PC-9 (cell line): ENCODE measurements at regions not wholly inside any gene's neighbourhood (a gene's known extent, or its start where the extent isn't known, plus 50 kb on each side); places are given as distances from the start of the nearest gene placed in this dataset.

Experiments
- BruUV-seq: library from RNA; stranded (reverse); fragments of 400-500 nt; replicated peaks from 2 replicates; lab custom pipeline; 2021; lab: Mats Ljungman, UMichigan
- CTCF ChIA-PET: fragments of 300-600 bp; sonication (Branson Sonifier 250); formaldehyde crosslinking; loops from one replicate; lab custom pipeline; 2022; ENCODE audit warnings: antibody characterized with exemption; lab: Charles Lee
- POLR2A ChIA-PET: fragments of 300-600 bp; sonication (Branson Sonifier 250); formaldehyde crosslinking; loops from one replicate; lab custom pipeline; 2022; ENCODE audit warnings: antibody characterized with exemption; ENCODE audit not compliant: unreplicated experiment; lab: Charles Lee
- DNase-seq, 2 experiments: peaks; one replicate each; pipeline versions ENCODE4 v3.0.0 to v3.0.0-alpha.2; 2015 to 2022; ENCODE audit warnings: mixed read lengths in 1 of 2
- H2AFZ ChIP-seq: fragments of 200-600 bp; sonication (generic); 2 replicates; pipeline ENCODE4 v1.8.1; 2017; ENCODE audit warnings: antibody characterized with exemption
- H3F3A ChIP-seq: fragments of 200-600 bp; sonication (generic); 2 replicates; pipeline ENCODE4 v1.8.1; 2017; ENCODE audit warnings: antibody characterized with exemption, mild to moderate bottlenecking, low read depth; ENCODE audit not compliant: insufficient read depth
- H3K27ac ChIP-seq: fragments of 200-600 bp; sonication (generic); 2 replicates; pipeline ENCODE4 v1.6.1; 2016; ENCODE audit warnings: mixed run types
- H3K27me3 ChIP-seq: fragments of 200-600 bp; sonication (generic); 2 replicates; pipeline ENCODE4 v1.6.1; 2016; ENCODE audit warnings: low read depth, mixed run types; ENCODE audit not compliant: insufficient read depth
- H3K36me3 ChIP-seq: fragments of 200-600 bp; sonication (generic); 2 replicates; pipeline ENCODE4 v1.6.1; 2016; ENCODE audit warnings: low read depth, mixed run types
- H3K4me1 ChIP-seq: fragments of 200-600 bp; sonication (generic); replicated peaks from 2 replicates; pipeline ENCODE4 v1.6.1; 2016; ENCODE audit warnings: mixed run types; ENCODE audit not compliant: insufficient read depth
- H3K4me2 ChIP-seq: fragments of 200-600 bp; sonication (generic); 2 replicates; pipeline ENCODE4 v1.6.1; 2017; ENCODE audit warnings: mixed run types
- H3K4me3 ChIP-seq: fragments of 200-600 bp; sonication (generic); 2 replicates; pipeline ENCODE4 v1.6.1; 2016; ENCODE audit warnings: mixed run types
- H3K79me2 ChIP-seq: fragments of 200-600 bp; sonication (generic); 2 replicates; pipeline ENCODE4 v1.6.1; 2017; ENCODE audit warnings: low read depth, mixed run types
- H3K9me2 ChIP-seq: fragments of 200-600 bp; sonication (generic); 2 replicates; pipeline ENCODE4 v1.8.1; 2017; ENCODE audit warnings: mild to moderate bottlenecking; ENCODE audit not compliant: insufficient read depth
- H3K9me3 ChIP-seq: fragments of 200-600 bp; sonication (generic); 2 replicates; pipeline ENCODE4 v1.8.1; 2016; ENCODE audit warnings: low read depth; ENCODE audit not compliant: insufficient read depth
- H4K20me1 ChIP-seq: fragments of 200-600 bp; sonication (generic); 2 replicates; pipeline ENCODE4 v1.8.1; 2017; ENCODE audit not compliant: insufficient read depth
- CTCF ChIP-seq: fragments of 200-600 bp; sonication (generic); conservative IDR thresholded peaks from 2 replicates; pipeline ENCODE4 v1.6.1; 2017; ENCODE audit warnings: mixed run types, antibody characterized with exemption, mild to moderate bottlenecking, moderate library complexity
- EZH2 ChIP-seq: fragments of 200-600 bp; sonication (generic); IDR thresholded peaks from 2 replicates; pipeline ENCODE4 v1.8.0; 2017; ENCODE audit warnings: antibody characterized with exemption, low read depth
- intact Hi-C: fragments of 100-400 bp; cut with micrococcal nuclease; formaldehyde crosslinking; loops from one replicate; pipeline ENCODE4 v1.10.0; 2022; ENCODE audit not compliant: unreplicated experiment

GRCh38 chr5:123269851-123270250, 153.4 kb downstream of the CEP120 start:
- Histone ChIP-seq H3K4me1 (no peaks in the 10 kb centered on the region), H3K9me3 (no peaks in the 10 kb centered on the region), H3K79me2 (no peaks in the 10 kb centered on the region), H3K36me3 (no peaks in the 10 kb centered on the region), H3K27ac (no peak overlapping the region), H2AFZ (peak overlapping the region; percentile 55; the same call in 1 of the 2 replicates), H3F3A (no peaks in the 10 kb centered on the region), H3K4me3 (no peak overlapping the region), H3K4me2 (no peak overlapping the region), H3K9me2 (no peaks in the 10 kb centered on the region), H3K27me3 (no peaks in the 10 kb centered on the region), H4K20me1 (no peaks in the 10 kb centered on the region)
- no peak for DNase-seq
- intact Hi-C loops: no loop called here
- ChIA-PET POLR2A (no interaction called here), CTCF (no interaction called here)
- TF ChIP-seq EZH2: no peak
- no peak for TF ChIP-seq CTCF
- no TSS peak for BruUV-seq

- no peaks in the 10 kb centered on the region for H3K36me3 ChIP-seq
- H2AFZ ChIP-seq: no peak overlapping the region
- DNase-seq: no peak
- POLR2A ChIA-PET: no interaction called here
- no TSS peak for BruUV-seq
- CTCF ChIA-PET: no interaction called here
- no peaks in the 10 kb centered on the region for H3K4me1 ChIP-seq
- intact Hi-C loops: no loop called here
- no peaks in the 10 kb centered on the region for H3K79me2 ChIP-seq
- H3K9me3 ChIP-seq: no peaks in the 10 kb centered on the region
- no peaks in the 10 kb centered on the region for H3F3A ChIP-seq
- TF ChIP-seq EZH2: no peak
- no peak for TF ChIP-seq CTCF
- H3K4me2 ChIP-seq: no peak overlapping the region
- no peaks in the 10 kb centered on the region for H3K9me2 ChIP-seq
- no peak overlapping the region for H3K4me3 ChIP-seq
- no peaks in the 10 kb centered on the region for H3K27me3 ChIP-seq
- no peaks in the 10 kb centered on the region for H4K20me1 ChIP-seq
- no peak overlapping the region for H3K27ac ChIP-seq
These were observed 153.8 kb downstream of the CEP120 start for GRCh38 chr5:123269436-123269835.

GRCh38 chr5:123266365-123266764, 156.8 kb downstream of the CEP120 start:
- H3K79me2 ChIP-seq: no peaks in the 10 kb centered on the region
- ChIA-PET CTCF (no interaction called here), POLR2A (no interaction called here)
- no peaks in the 10 kb centered on the region for H3K9me2 ChIP-seq
- no peak overlapping the region for H3K27ac ChIP-seq
- no TSS peak for BruUV-seq
- DNase-seq: no peak
- no peak overlapping the region for H3K4me2 ChIP-seq
- H3F3A ChIP-seq: no peaks in the 10 kb centered on the region
- H3K4me1 ChIP-seq: no peaks in the 10 kb centered on the region
- H3K36me3 ChIP-seq: no peaks in the 10 kb centered on the region
- H3K4me3 ChIP-seq: no peak overlapping the region
- TF ChIP-seq CTCF (no peak), EZH2 (no peak)
- H3K9me3 ChIP-seq: no peaks in the 10 kb centered on the region
- no peaks in the 10 kb centered on the region for H3K27me3 ChIP-seq
- H2AFZ ChIP-seq: no peak overlapping the region
- intact Hi-C loops: no loop called here
- H4K20me1 ChIP-seq: no peaks in the 10 kb centered on the region
